GM18499 (cell line): ENCODE measurements at regions not wholly inside any gene's neighbourhood (a gene's known extent, or its start where the extent isn't known, plus 50 kb on each side); places are given as distances from the start of the nearest gene placed in this dataset.
"Not testable (repeated sequence)": the region's sequence is repeated elsewhere in the genome, so short reads cannot be mapped to it uniquely, and the experiment has no call there.

Experiments used
- ATAC-seq: cut with Tn5 transposase; IDR thresholded peaks from one replicate; pipeline ENCODE4 v1.9.1; 2021; ENCODE audit warnings: moderate number of reproducible peaks; ENCODE audit not compliant: insufficient read depth, unreplicated experiment

- not testable (repeated sequence) for ATAC-seq
These were observed 979.1 kb upstream of the COX7C start for GRCh38 chr5:85638495-85639125.

DNA sequence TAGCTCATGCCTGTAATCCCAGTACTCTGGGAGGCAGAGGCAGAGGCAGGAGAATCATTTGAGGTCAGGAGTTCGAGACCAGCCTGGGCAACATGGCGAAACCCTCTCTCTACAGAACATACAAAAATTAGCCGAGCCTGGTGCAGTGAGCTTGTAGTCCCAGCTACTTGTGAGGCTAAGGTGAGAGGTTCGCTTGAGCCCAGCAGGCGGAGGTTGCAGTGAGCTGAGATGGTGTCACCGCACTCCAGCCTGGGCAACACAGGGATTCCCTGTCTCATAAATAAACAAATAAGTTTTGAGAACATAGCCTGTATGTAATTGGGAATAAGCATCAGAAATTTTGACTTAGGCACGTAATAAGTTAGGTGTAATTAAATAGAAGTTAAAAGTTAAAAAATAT, 971.7 kb upstream of the COX7C start:
- ATAC-seq: no peak

DNA sequence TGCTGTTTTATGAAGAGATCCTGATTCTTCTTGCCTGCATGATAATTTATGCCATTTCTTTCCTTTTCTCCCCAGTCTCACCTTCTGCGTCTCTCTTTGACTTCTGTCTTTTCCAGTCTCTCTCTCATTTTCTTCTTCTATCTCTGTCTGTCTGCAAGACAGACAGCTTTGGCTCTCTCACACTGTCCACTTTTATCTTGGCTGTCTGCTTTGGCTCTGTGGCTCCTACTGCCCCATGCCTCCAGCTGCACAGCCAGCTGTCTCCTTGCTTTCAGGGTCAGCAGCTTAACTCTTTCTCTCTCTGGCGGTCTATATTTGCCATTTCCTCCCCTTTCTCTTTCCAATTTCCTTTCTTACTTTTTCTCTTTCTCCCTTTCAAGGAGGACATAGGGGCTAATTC, 971.1 kb upstream of the COX7C start:
- ATAC-seq: no peak

GRCh38 chr5:85647349-85648127, 970.2 kb upstream of the COX7C start:
- ATAC-seq: no peak

GRCh38 chr5:85648495-85648894, 969.2 kb upstream of the COX7C start:
- no peak for ATAC-seq

- no peak for ATAC-seq
These were observed 966.0 kb upstream of the COX7C start for GRCh38 chr5:85651731-85652130.

DNA sequence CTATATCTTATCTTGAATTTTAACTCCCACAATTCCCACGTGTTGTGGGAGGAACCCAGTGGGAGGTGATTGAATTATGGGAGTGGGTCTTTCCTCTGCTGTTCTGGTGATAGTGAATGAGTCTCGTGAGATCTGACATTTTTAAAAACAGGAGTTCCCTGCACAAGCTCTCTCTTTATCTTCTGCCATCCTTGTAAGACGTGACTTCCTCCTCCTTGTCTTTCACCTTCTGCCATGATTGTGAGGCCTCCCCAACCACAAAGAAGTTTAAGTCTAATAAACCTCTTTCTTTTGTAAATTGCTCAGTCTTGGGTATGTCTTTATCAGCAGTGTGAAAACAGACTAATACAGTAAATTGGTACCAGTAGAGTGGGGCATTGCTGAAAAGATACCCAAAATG, 963.6 kb upstream of the COX7C start:
- ATAC-seq: not testable (repeated sequence)

GRCh38 chr5:85656050-85656449, 961.7 kb upstream of the COX7C start:
- no peak for ATAC-seq

GRCh38 chr5:85657328-85657727, 960.4 kb upstream of the COX7C start:
- not testable (repeated sequence) for ATAC-seq

GRCh38 chr5:85662969-85663707, 954.6 kb upstream of the COX7C start:
- not testable (repeated sequence) for ATAC-seq

- ATAC-seq: no peak
These were observed 954.1 kb upstream of the COX7C start for GRCh38 chr5:85663708-85664031.

GRCh38 chr5:85670417-85670816, 947.3 kb upstream of the COX7C start:
- no peak for ATAC-seq

DNA sequence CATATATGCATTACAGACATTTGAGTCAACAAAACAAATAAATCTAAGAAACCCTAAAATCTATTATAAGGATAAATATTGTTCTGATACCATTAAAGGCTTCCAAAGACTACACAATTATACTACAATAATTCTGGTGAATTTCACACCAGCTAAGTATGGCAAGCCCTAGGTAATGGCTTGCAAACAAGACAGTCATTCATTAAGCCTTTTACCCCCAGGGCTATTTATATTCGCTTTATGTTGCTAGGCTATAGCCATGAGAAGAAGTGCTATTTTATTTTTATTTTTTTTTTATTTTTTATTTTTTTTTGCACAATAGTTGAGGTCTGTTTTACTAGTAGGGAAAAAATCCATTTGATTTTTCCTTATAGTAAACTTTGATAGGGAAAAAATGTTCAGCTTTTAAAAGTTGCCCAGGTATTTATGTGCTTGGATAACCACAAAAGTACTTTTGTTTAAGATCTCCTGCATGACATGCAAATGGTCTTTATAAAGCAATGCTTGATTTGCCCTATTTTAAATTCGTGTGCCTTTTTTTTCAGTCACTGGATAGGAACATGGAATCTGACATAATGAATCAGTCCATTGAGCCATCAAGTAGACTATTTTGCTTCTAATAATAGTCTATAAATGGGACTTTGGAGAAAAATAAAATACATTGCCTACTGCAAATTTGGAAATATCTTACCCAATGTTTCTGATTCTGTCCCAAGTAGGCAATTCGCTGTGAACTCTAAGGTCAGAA, 946.3 kb upstream of the COX7C start:
- ATAC-seq: no peak

- ATAC-seq: no peak
These were observed 935.9 kb upstream of the COX7C start for GRCh38 chr5:85681871-85682270.

DNA sequence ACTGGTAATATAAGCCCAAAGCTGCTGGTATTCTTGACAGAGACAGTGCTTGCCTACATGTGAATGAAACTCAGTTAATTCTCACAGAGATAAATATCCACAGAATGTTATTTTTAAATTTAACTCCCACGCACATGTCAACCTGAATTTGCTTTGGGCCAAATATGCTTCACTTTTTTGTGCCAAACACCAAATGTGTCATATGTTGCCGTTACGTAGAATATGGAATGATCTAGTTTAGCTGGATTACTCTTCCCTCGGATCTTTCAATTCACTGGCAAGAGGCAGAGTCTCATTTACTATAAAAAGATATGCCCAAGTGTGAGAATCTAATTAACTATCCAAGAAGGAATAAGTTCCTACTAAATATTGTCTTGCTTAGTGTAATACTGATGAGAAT, 933.4 kb upstream of the COX7C start:
- ATAC-seq: no peak

GRCh38 chr5:85703296-85703695, 914.4 kb upstream of the COX7C start:
- no peak for ATAC-seq

- no peak for ATAC-seq
These were observed 908.0 kb upstream of the COX7C start for GRCh38 chr5:85709728-85710127.

DNA sequence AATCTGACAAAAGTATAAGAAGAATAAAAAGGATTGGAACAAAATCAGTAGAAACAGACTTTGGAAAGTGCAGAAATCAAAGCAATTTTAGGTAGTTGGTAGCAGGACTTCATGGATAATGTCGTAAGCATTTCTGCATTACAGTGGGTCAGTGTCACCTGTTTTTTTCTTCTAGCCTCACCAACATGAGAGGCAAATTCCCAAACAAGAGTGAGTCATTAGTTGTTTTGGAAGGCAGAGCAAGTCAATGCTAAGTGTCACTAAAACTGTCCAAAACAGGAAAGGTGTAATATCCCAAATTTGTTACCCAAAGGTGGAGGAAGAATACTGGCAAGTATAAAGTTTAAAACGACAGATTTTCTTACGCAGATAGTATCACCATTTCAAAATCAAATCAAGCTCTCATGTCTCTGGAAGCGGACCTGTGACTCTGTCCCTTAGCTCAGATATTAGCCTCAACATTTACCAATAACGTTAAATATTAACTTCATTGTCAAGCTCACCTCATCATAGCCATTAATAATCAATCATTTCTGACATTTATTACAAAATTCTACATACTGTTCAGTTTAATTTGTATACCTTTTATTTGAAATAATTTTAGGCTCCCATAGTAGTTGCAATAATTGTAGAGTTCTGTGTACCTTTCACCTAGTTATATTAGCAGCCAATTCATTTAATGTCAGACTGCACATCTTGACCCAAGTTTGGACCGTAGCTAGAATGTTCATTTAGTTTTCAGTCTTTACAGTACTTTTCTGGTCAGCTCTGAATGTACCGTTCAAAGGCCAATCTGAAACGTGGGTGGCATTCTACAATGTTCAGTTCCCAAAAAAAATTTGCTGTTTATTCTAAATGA, 901.2 kb upstream of the COX7C start:
- ATAC-seq: no peak

GRCh38 chr5:85717203-85717563, 900.6 kb upstream of the COX7C start:
- no peak for ATAC-seq

DNA sequence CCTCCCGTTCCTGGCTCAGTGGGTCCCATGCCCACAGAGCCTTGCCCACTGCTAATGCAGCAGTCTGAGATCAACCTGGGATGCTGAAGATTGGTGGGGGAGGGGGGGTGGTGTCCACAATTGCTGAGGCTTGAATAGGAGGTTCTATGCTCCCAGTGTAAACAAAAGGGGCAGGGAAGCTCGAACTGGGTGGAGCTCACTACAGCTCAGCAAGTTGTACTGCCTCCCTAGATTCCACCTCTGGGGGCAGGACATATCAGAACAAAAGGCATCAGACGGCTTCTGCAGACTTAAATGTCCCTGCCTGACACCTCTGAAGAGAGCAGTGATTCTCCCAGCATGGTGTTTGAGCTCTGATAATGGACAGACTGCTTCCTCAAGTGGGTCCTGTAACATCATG, 885.6 kb upstream of the COX7C start:
- no peak for ATAC-seq
